Naive thymus-derived CD4-positive, alpha-beta T cell (primary cell): ENCODE measurements at regions not wholly inside any gene's neighbourhood (a gene's known extent, or its start where the extent isn't known, plus 50 kb on each side); places are given as distances from the start of the nearest gene placed in this dataset.

Experiments
- ATAC-seq: fragments of 150-1000 bp; cut with Tn5 transposase; 2 replicates; pipeline ENCODE4 v1.10.0; 2021; ENCODE audit warnings: mild to moderate bottlenecking, moderate library complexity
- CTCF ChIA-PET: fragments of 350-600 bp; sonication (Branson Sonifier 250); formaldehyde crosslinking; loops from one replicate; lab custom pipeline; 2021; ENCODE audit warnings: antibody characterized with exemption; lab: Charles Lee
- POLR2A ChIA-PET: fragments of 350-600 bp; sonication (Branson Sonifier 250); formaldehyde crosslinking; loops from one replicate; lab custom pipeline; 2021; ENCODE audit warnings: antibody characterized with exemption, inconsistent platforms; lab: Charles Lee
- DNase-seq, 9 donors: peaks; one replicate each; pipeline versions ENCODE4 v3.0.0 to v3.0.0-alpha.2; 2020 to 2022; ENCODE audit warnings: mixed read lengths in 1 of 9
- H3K27ac ChIP-seq: one replicate; pipeline ENCODE4 v1.7.0; 2013; ENCODE audit warnings: mild to moderate bottlenecking, low read depth, low read length, moderate library complexity
- H3K27me3 ChIP-seq, 2 donors: one replicate each; pipeline ENCODE4 v1.7.0; 2013; ENCODE audit warnings: low read length in 2 of 2, mild to moderate bottlenecking in 2 of 2, moderate library complexity in 2 of 2; ENCODE audit not compliant: control insufficient read depth in 2 of 2, insufficient read depth in 2 of 2
- H3K36me3 ChIP-seq, 3 experiments: 1 replicate in 2 of 3; 2 replicates in 1 of 3; pipeline ENCODE4 v1.7.0; 2013; ENCODE audit warnings: low read length in 3 of 3, mild to moderate bottlenecking in 3 of 3, moderate library complexity in 1 of 3; ENCODE audit not compliant: insufficient read depth in 3 of 3, control insufficient read depth in 2 of 3
- H3K4me1 ChIP-seq, 2 donors: one replicate each; pipeline ENCODE4 v1.7.0; 2013; ENCODE audit warnings: low read length in 2 of 2, mild to moderate bottlenecking in 2 of 2, moderate library complexity in 1 of 2; ENCODE audit not compliant: control insufficient read depth in 2 of 2, insufficient read depth in 2 of 2
- H3K4me3 ChIP-seq: 2 replicates; pipeline ENCODE4 v1.7.0; 2013; ENCODE audit warnings: mild to moderate bottlenecking, low read length
- H3K9me3 ChIP-seq, 3 experiments: 1 replicate in 2 of 3; 2 replicates in 1 of 3; pipeline ENCODE4 v1.7.0; 2013; ENCODE audit warnings: low read length in 3 of 3; ENCODE audit not compliant: control insufficient read depth in 2 of 3
- H3K27ac Mint-ChIP-seq, 9 donors: one replicate each; pipeline ENCODE4 v1.8.0; 2020 to 2022; ENCODE audit warnings: mixed read lengths in 9 of 9, mild to moderate bottlenecking in 8 of 9, moderate library complexity in 5 of 9, inconsistent platforms in 2 of 9
- H3K27me3 Mint-ChIP-seq, 5 donors: one replicate each; pipeline ENCODE4 v1.8.0; 2021 to 2022; ENCODE audit warnings: mixed read lengths in 5 of 5, mild to moderate bottlenecking in 1 of 5
- H3K36me3 Mint-ChIP-seq, 5 donors: one replicate each; pipeline ENCODE4 v1.8.0; 2020 to 2022; ENCODE audit warnings: mixed read lengths in 5 of 5, mild to moderate bottlenecking in 3 of 5, inconsistent platforms in 1 of 5
- H3K4me1 Mint-ChIP-seq, 7 donors: one replicate each; pipeline ENCODE4 v1.8.0; 2020 to 2022; ENCODE audit warnings: mixed read lengths in 7 of 7, mild to moderate bottlenecking in 3 of 7, inconsistent platforms in 1 of 7
- H3K4me3 Mint-ChIP-seq, 10 donors: one replicate each; pipeline ENCODE4 v1.8.0; 2020 to 2022; ENCODE audit warnings: mild to moderate bottlenecking in 10 of 10, mixed read lengths in 10 of 10, moderate library complexity in 6 of 10, inconsistent platforms in 2 of 10
- H3K9me3 Mint-ChIP-seq, 11 donors: one replicate each; pipeline ENCODE4 v1.8.0; 2020 to 2022; ENCODE audit warnings: mixed read lengths in 11 of 11, mild to moderate bottlenecking in 4 of 11, inconsistent platforms in 1 of 11, moderate library complexity in 1 of 11
- intact Hi-C, 2 donors: fragments of 100-400 bp; cut with micrococcal nuclease; formaldehyde crosslinking; loops; one replicate each; pipeline ENCODE4 v1.15.1; 2023

- H3K4me3 Mint-ChIP-seq, result no peak overlapping the region
- Histone ChIP-seq H3K27ac (no peak overlapping the region), H3K36me3 (no peaks in the 10 kb centered on the region), H3K9me3 (no peaks in the 10 kb centered on the region), H3K4me3 (no peak overlapping the region), H3K4me1 (no peaks in the 10 kb centered on the region), H3K27me3 (no peaks in the 10 kb centered on the region)
- POLR2A ChIA-PET, result no interaction called here
- no peak for DNase-seq
- no peak for ATAC-seq
- H3K9me3 Mint-ChIP-seq, result peaks cover 0 to 9% (median 4%) of the 10 kb centered on the region in 11 donors
- H3K27me3 Mint-ChIP-seq, result no peaks in the 10 kb centered on the region
- peaks cover 0 to 3% (median 0%) of the 10 kb centered on the region in 5 donors for H3K36me3 Mint-ChIP-seq
- H3K4me1 Mint-ChIP-seq, result peaks cover 0 to 1% (median 0%) of the 10 kb centered on the region in 7 donors
- intact Hi-C loops, result no loop called here
- CTCF ChIA-PET, result no interaction called here
- no peak overlapping the region for H3K27ac Mint-ChIP-seq
Observed at GRCh38 chr11:110951037-110951949, 239.1 kb upstream of the ARHGAP20 start.

- ChIA-PET POLR2A (no interaction called here), CTCF (no interaction called here)
- Mint-ChIP-seq H3K4me3 (no peak overlapping the region), H3K9me3 (peaks cover 0 to 9% (median 4%) of the 10 kb centered on the region in 11 donors), H3K27ac (no peak overlapping the region), H3K36me3 (peaks cover 0 to 3% (median 0%) of the 10 kb centered on the region in 5 donors), H3K4me1 (no peaks in the 10 kb centered on the region), H3K27me3 (no peaks in the 10 kb centered on the region)
- DNase-seq, result no peak
- intact Hi-C loops, result no loop called here
- H3K4me1 ChIP-seq, result no peaks in the 10 kb centered on the region
- H3K4me3 ChIP-seq, result no peak overlapping the region
- no peak overlapping the region for H3K27ac ChIP-seq
- no peaks in the 10 kb centered on the region for H3K9me3 ChIP-seq
- no peaks in the 10 kb centered on the region for H3K36me3 ChIP-seq
- no peak for ATAC-seq
- H3K27me3 ChIP-seq, result no peaks in the 10 kb centered on the region
Observed at GRCh38 chr11:110948112-110948511, 235.9 kb upstream of the ARHGAP20 start.

GRCh38 chr11:110947096-110947495 is 234.9 kb upstream of the ARHGAP20 start:
- ChIA-PET POLR2A (no interaction called here), CTCF (no interaction called here)
- Mint-ChIP-seq H3K36me3 (peaks cover 0 to 3% (median 0%) of the 10 kb centered on the region in 5 donors), H3K4me1 (peaks cover 0 to 2% (median 0%) of the 10 kb centered on the region in 7 donors), H3K27me3 (no peaks in the 10 kb centered on the region), H3K4me3 (no peak overlapping the region), H3K9me3 (peaks cover 0 to 9% (median 4%) of the 10 kb centered on the region in 11 donors), H3K27ac (no peak overlapping the region)
- no peaks in the 10 kb centered on the region for H3K36me3 ChIP-seq
- no peaks in the 10 kb centered on the region for H3K4me1 ChIP-seq
- no peak overlapping the region for H3K27ac ChIP-seq
- intact Hi-C loops, result no loop called here
- no peak overlapping the region for H3K4me3 ChIP-seq
- no peak for ATAC-seq
- H3K9me3 ChIP-seq, result no peaks in the 10 kb centered on the region
- DNase-seq, result no peak
- H3K27me3 ChIP-seq, result no peaks in the 10 kb centered on the region

- CTCF ChIA-PET, result no interaction called here
Observed at GRCh38 chr11:110939471-110939870, 227.2 kb upstream of the ARHGAP20 start.

GRCh38 chr11:110935018-110935640 is 222.9 kb upstream of the ARHGAP20 start:
- H3K4me3 ChIP-seq, result no peak overlapping the region
- Mint-ChIP-seq H3K27me3 (no peaks in the 10 kb centered on the region), H3K9me3 (peaks cover 0 to 1% (median 0%) of the 10 kb centered on the region in 11 donors), H3K4me3 (no peak overlapping the region), H3K27ac (no peak overlapping the region), H3K4me1 (no peaks in the 10 kb centered on the region), H3K36me3 (no peaks in the 10 kb centered on the region)
- no peak overlapping the region for H3K27ac ChIP-seq
- CTCF ChIA-PET, result no interaction called here
- no peaks in the 10 kb centered on the region for H3K27me3 ChIP-seq
- no peaks in the 10 kb centered on the region for H3K36me3 ChIP-seq
- no peak for DNase-seq
- no peaks in the 10 kb centered on the region for H3K4me1 ChIP-seq
- POLR2A ChIA-PET, result no interaction called here
- no peaks in the 10 kb centered on the region for H3K9me3 ChIP-seq
- no peak for ATAC-seq
- intact Hi-C loops, result no loop called here

More at GRCh38 chr11:110939471-110939870, 227.2 kb upstream of the ARHGAP20 start:
- Mint-ChIP-seq H3K36me3 (no peaks in the 10 kb centered on the region), H3K27me3 (no peaks in the 10 kb centered on the region), H3K27ac (no peak overlapping the region), H3K9me3 (peaks cover 0 to under 1% (median 0%) of the 10 kb centered on the region in 11 donors), H3K4me3 (no peak overlapping the region), H3K4me1 (peaks cover 0 to 2% (median 0%) of the 10 kb centered on the region in 7 donors)
- intact Hi-C loops, result no loop called here
- ATAC-seq (no peak), DNase-seq (no peak)
- H3K27me3 ChIP-seq, result no peaks in the 10 kb centered on the region
- H3K36me3 ChIP-seq, result no peaks in the 10 kb centered on the region
- POLR2A ChIA-PET, result no interaction called here
- no peak overlapping the region for H3K4me3 ChIP-seq
- no peak overlapping the region for H3K27ac ChIP-seq
- no peaks in the 10 kb centered on the region for H3K4me1 ChIP-seq
- no peaks in the 10 kb centered on the region for H3K9me3 ChIP-seq

GRCh38 chr11:110929129-110929528 is 216.9 kb upstream of the ARHGAP20 start:
- peaks cover 0 to 4% (median 0%) of the 10 kb centered on the region in 5 donors for H3K36me3 Mint-ChIP-seq
- peaks cover 0 to 3% (median 0%) of the 10 kb centered on the region in 5 donors for H3K27me3 Mint-ChIP-seq
- Histone ChIP-seq H3K27me3 (no peaks in the 10 kb centered on the region), H3K9me3 (no peaks in the 10 kb centered on the region), H3K27ac (no peak overlapping the region), H3K4me3 (no peak overlapping the region), H3K36me3 (no peaks in the 10 kb centered on the region), H3K4me1 (no peaks in the 10 kb centered on the region)
- no peak overlapping the region for H3K4me3 Mint-ChIP-seq
- ChIA-PET POLR2A (no interaction called here), CTCF (no interaction called here)
- ATAC-seq (no peak), DNase-seq (no peak)
- H3K9me3 Mint-ChIP-seq, result peaks cover 0 to 2% (median 0%) of the 10 kb centered on the region in 11 donors
- no peak overlapping the region for H3K27ac Mint-ChIP-seq
- H3K4me1 Mint-ChIP-seq, result no peaks in the 10 kb centered on the region
- intact Hi-C loops, result no loop called here
